ENCODE measurements at regions not wholly inside any gene's neighbourhood (a gene's known extent, or its start where the extent isn't known, plus 50 kb on each side); places are given as distances from the start of the nearest gene placed in this dataset.

DNA sequence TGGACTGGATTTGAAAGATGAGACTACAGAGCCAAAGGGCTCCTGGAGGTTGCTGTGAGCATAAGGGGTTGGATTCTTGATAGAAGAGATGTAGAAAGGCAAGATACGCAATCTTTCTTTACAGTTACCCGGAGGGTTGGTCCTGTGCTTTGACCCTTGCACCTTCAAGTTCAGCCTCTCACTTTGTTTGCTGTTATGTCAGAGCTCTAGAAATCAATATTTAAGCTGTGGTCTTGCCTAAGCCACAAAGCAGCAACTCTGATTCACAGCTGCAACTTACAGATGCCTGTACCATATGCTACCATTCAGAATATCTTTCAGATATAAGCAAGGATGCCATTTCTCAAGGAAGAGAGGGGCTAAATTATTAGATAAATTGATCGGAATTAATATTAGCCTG, 943.1 kb upstream of the LRRTM1 start:
- H3K27me3 ChIP-seq (ENCODE audit: control insufficient read depth, insufficient read depth, low read length) = no peaks in the 10 kb centered on the region
- CTCF ChIA-PET = no interaction called here
- POLR2A ChIA-PET = no interaction called here
- no peaks in the 10 kb centered on the region for H3K4me1 ChIP-seq (ENCODE audit: control insufficient read depth, insufficient read depth, low read length)
- H3K9me3 ChIP-seq (ENCODE audit: control insufficient read depth, insufficient read depth, low read depth, low read length) = no peaks in the 10 kb centered on the region
- H3K36me3 ChIP-seq (ENCODE audit: control insufficient read depth, insufficient read depth, low read length) = no peaks in the 10 kb centered on the region
- intact Hi-C loops (cut with micrococcal nuclease; ENCODE audit: unreplicated experiment) = no loop called here
- no peak for DNase-seq (ENCODE audit: low read depth, low spot score)
- H3K27ac ChIP-seq (ENCODE audit: low read length) = no peak overlapping the region
- no peak for ATAC-seq
- H3K4me3 ChIP-seq (ENCODE audit: low read depth in 2 of 2, low read length in 2 of 2) = no peak overlapping the region
- BruUV-seq (replicated peaks) = no TSS peak
- no peak for TF ChIP-seq SIN3A (IDR thresholded peaks at IDR 0.05; ENCODE audit: borderline replicate concordance, insufficient read depth, low read depth, low read length)
- TF ChIP-seq REST (IDR thresholded peaks at IDR 0.05; ENCODE audit: insufficient read depth in 1 of 2, low read depth in 2 of 2, low read length in 1 of 2) = no peak
- TF ChIP-seq, protein P1, sequence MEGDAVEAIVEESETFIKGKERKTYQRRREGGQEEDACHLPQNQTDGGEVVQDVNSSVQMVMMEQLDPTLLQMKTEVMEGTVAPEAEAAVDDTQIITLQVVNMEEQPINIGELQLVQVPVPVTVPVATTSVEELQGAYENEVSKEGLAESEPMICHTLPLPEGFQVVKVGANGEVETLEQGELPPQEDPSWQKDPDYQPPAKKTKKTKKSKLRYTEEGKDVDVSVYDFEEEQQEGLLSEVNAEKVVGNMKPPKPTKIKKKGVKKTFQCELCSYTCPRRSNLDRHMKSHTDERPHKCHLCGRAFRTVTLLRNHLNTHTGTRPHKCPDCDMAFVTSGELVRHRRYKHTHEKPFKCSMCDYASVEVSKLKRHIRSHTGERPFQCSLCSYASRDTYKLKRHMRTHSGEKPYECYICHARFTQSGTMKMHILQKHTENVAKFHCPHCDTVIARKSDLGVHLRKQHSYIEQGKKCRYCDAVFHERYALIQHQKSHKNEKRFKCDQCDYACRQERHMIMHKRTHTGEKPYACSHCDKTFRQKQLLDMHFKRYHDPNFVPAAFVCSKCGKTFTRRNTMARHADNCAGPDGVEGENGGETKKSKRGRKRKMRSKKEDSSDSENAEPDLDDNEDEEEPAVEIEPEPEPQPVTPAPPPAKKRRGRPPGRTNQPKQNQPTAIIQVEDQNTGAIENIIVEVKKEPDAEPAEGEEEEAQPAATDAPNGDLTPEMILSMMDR (IDR thresholded peaks at IDR 0.05) = no peak
- in situ Hi-C loops (cut with HindIII; ENCODE audit: low pct_unique_long_range_greater_than_20kb, low sequenced_read_pairs) = no loop called here

- ATAC-seq (no peak), DNase-seq (ENCODE audit: low read depth, low spot score) (no peak)
- POLR2A ChIA-PET = no interaction called here
- intact Hi-C loops (cut with micrococcal nuclease; ENCODE audit: unreplicated experiment) = no loop called here
- in situ Hi-C loops (cut with HindIII; ENCODE audit: low pct_unique_long_range_greater_than_20kb, low sequenced_read_pairs) = no loop called here
- Histone ChIP-seq H3K4me3 (ENCODE audit: low read depth in 2 of 2, low read length in 2 of 2) (no peak overlapping the region), H3K36me3 (ENCODE audit: control insufficient read depth, insufficient read depth, low read length) (no peaks in the 10 kb centered on the region), H3K9me3 (ENCODE audit: control insufficient read depth, insufficient read depth, low read depth, low read length) (no peaks in the 10 kb centered on the region), H3K4me1 (ENCODE audit: control insufficient read depth, insufficient read depth, low read length) (no peaks in the 10 kb centered on the region), H3K27ac (ENCODE audit: low read length) (no peak overlapping the region), H3K27me3 (ENCODE audit: control insufficient read depth, insufficient read depth, low read length) (no peaks in the 10 kb centered on the region)
- TF ChIP-seq TCF7L2 (IDR thresholded peaks at IDR 0.05; ENCODE audit: low read depth, low read length) (no peak), SIN3A (IDR thresholded peaks at IDR 0.05; ENCODE audit: borderline replicate concordance, insufficient read depth, low read depth, low read length) (no peak), REST (IDR thresholded peaks at IDR 0.05; ENCODE audit: insufficient read depth in 1 of 2, low read depth in 2 of 2, low read length in 1 of 2) (no peak), POLR2AphosphoS5 (IDR thresholded peaks at IDR 0.05; ENCODE audit: low read depth, low read length) (no peak)
- TF ChIP-seq, protein P1 (IDR thresholded peaks at IDR 0.05) = no peak
- BruUV-seq (replicated peaks) = no TSS peak
- CTCF ChIA-PET = no interaction called here
These were observed 937.9 kb upstream of the LRRTM1 start for GRCh38 chr2:81242501-81242900.

Data from Panc1 (cell line).